GM18511 (cell line): ENCODE measurements at regions not wholly inside any gene's neighbourhood (a gene's known extent, or its start where the extent isn't known, plus 50 kb on each side); places are given as distances from the start of the nearest gene placed in this dataset.

Experiments
- ATAC-seq: cut with Tn5 transposase; IDR thresholded peaks from one replicate; pipeline ENCODE4 v1.9.1; 2021; ENCODE audit warnings: mild to moderate bottlenecking, moderate library complexity; ENCODE audit not compliant: unreplicated experiment

GRCh38 chr20:48070991-48071652, 285.8 kb upstream of the SULF2 start:
- ATAC-seq: no peak

- ATAC-seq: no peak
Observed at GRCh38 chr20:48069596-48069995, 284.3 kb upstream of the SULF2 start.

GRCh38 chr20:48066851-48067250, 281.6 kb upstream of the SULF2 start:
- ATAC-seq: no peak

GRCh38 chr20:48066246-48066645, 281.0 kb upstream of the SULF2 start:
- no peak for ATAC-seq

- ATAC-seq: no peak
Observed at GRCh38 chr20:48065833-48066232, 280.6 kb upstream of the SULF2 start.

- no peak for ATAC-seq
Observed at GRCh38 chr20:48064929-48065328, 279.6 kb upstream of the SULF2 start.

- no peak for ATAC-seq
Observed at GRCh38 chr20:48060841-48061720, 275.8 kb upstream of the SULF2 start.

- ATAC-seq: no peak
Observed at GRCh38 chr20:48058611-48059559, 273.6 kb upstream of the SULF2 start.

GRCh38 chr20:48057739-48058138, 272.5 kb upstream of the SULF2 start:
- no peak for ATAC-seq

GRCh38 chr20:48057251-48057650, 272.0 kb upstream of the SULF2 start:
- no peak for ATAC-seq

- ATAC-seq: no peak
Observed at GRCh38 chr20:48056218-48056617, 270.9 kb upstream of the SULF2 start.

- no peak for ATAC-seq
Observed at GRCh38 chr20:48054051-48054450, 268.8 kb upstream of the SULF2 start.

GRCh38 chr20:48052475-48052835, 267.2 kb upstream of the SULF2 start:
- no peak for ATAC-seq

GRCh38 chr20:48051794-48052474, 266.7 kb upstream of the SULF2 start:
- ATAC-seq: no peak

- ATAC-seq: no peak
Observed at GRCh38 chr20:48049641-48050040, 264.4 kb upstream of the SULF2 start.

- ATAC-seq: no peak
Observed at GRCh38 chr20:48049171-48049570, 263.9 kb upstream of the SULF2 start.

- no peak for ATAC-seq
Observed at GRCh38 chr20:48047447-48047846, 262.2 kb upstream of the SULF2 start.

- ATAC-seq: no peak
Observed at GRCh38 chr20:48042628-48043027, 257.3 kb upstream of the SULF2 start.

GRCh38 chr20:48041078-48041780, 255.9 kb upstream of the SULF2 start:
- no peak for ATAC-seq

GRCh38 chr20:48040491-48040890, 255.2 kb upstream of the SULF2 start:
- no peak for ATAC-seq
